GM12892 (cell line): ENCODE measurements at regions not wholly inside any gene's neighbourhood (a gene's known extent, or its start where the extent isn't known, plus 50 kb on each side); places are given as distances from the start of the nearest gene placed in this dataset.

ENCODE experiments used
- POLR2A ChIP-seq: IDR thresholded peaks from 2 replicates; pipeline ENCODE4 v1.6.1; 2011; ENCODE audit warnings: low read depth, low read length, control low read depth
- POLR2AphosphoS5 ChIP-seq: IDR thresholded peaks from 2 replicates; pipeline ENCODE4 v1.6.1; 2011; ENCODE audit warnings: low read depth, low read length, control low read depth

GRCh38 chr6:149216459-149216858 is 101.1 kb upstream of the TAB2 start:
- TF ChIP-seq POLR2AphosphoS5: no peak
- TF ChIP-seq POLR2A: no peak
